Stimulated activated CD8-positive, alpha-beta memory T cell treated with anti-CD3 and anti-CD28 coated beads, Interleukin-7, amount 100 ng/mL, for 24 hours (primary cell): ENCODE measurements at regions not wholly inside any gene's neighbourhood (a gene's known extent, or its start where the extent isn't known, plus 50 kb on each side); places are given as distances from the start of the nearest gene placed in this dataset.

ENCODE experiments used
- DNase-seq: peaks from one replicate; pipeline ENCODE4 v3.0.0-alpha.2; 2020; ENCODE audit warnings: low read depth

DNA sequence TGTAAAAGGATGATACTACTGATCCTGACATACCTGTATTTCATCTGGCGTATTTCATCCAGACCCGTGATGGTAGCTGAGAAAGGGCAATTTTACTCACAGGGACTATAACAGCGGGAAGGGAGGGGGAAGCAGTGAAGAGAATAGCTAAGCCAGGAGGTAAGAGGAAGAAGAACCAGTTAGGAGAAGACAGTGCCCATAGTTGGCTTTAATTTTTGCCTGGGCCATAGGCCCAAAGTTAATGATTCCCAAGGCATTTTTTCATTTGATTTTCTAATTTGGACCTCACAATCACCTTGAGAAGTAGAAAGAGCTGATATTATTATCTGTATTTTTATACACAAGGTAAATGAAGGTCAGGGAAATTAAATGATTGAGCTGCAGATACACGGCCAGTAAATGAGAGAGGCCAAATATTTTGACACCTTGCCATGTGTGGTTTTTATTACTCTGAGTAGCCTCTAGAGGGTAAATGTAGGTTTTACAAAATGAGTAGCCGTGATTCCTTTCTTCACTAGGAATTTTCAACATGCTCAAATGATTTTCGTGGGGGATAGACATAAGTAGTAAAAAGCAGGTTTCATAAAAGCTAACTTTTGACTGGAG, 382.2 kb downstream of the FUT8 start:
- DNase-seq: no peak

GRCh38 chr14:65798216-65798615, 385.7 kb downstream of the FUT8 start:
- no peak for DNase-seq

- DNase-seq: no peak
These were observed 388.2 kb downstream of the FUT8 start for GRCh38 chr14:65800694-65801093.

- DNase-seq: no peak
These were observed 389.7 kb downstream of the FUT8 start for GRCh38 chr14:65802196-65802595.

DNA sequence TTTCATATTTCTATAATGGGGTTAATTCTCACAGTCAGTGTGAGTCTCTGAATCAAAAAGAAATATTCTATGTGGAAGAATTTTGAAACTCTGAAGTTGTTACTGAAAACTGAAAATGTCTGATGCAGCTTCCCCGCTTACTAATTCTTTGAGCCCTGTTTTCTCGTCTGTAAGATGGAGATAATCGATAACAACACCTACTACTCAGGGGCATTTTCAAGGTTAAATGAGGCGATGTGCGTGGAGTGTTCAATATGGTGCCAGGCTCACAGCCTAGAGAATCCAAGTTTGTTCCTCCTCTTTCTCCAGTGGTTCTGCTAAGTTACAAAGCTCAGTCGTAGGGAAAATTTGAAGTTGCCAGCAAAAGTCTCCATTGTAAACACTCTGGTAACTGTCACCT, 391.4 kb downstream of the FUT8 start:
- no peak for DNase-seq

- no peak for DNase-seq
These were observed 392.0 kb downstream of the FUT8 start for GRCh38 chr14:65804439-65805112.

- no peak for DNase-seq
These were observed 392.6 kb downstream of the FUT8 start for GRCh38 chr14:65805113-65805473.

DNA sequence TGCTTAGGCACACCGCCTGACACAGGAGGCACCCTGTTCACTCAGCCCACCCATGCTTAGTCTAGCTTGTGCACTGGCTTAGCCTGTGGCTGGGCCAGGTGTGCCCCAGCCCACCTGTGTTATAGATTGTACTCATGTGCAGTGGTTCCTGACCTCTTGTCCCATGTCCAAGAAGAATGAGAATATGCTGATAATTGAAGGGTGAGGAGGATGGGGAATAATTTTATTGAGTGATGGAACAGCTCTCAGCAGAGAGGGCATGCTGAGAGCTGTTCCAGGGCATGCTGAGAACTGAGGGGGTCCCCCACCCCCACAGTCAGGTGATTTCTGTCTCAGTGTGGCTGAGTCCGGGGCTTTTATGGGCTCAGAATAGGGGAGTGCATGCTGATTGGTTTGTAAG, 395.9 kb downstream of the FUT8 start:
- no peak for DNase-seq

- no peak for DNase-seq
These were observed 397.8 kb downstream of the FUT8 start for GRCh38 chr14:65810322-65810721.

- no peak for DNase-seq
These were observed 401.3 kb downstream of the FUT8 start for GRCh38 chr14:65813760-65814384.

DNA sequence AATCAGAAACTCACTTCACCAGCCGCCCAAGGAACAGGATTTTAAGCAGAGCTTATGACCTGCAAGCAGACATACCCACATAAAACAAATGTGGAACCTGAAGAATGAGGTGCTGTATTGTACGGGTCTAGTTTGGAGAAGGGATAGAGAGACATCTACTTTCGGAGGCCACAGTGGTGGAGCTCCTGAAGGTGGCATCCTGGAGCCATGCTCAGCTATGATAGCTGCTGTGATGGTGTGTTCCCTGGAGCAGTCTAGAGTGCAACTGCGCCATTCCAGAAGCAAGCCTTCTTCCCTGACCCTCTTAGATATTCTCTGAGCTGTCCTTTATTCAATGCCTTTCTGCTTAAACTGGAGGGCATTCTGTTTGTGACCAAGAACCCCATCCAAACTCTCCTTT, 402.6 kb downstream of the FUT8 start:
- no peak for DNase-seq

GRCh38 chr14:65817011-65817410, 404.5 kb downstream of the FUT8 start:
- no peak for DNase-seq

- no peak for DNase-seq
These were observed 407.0 kb downstream of the FUT8 start for GRCh38 chr14:65819569-65819968.

DNA sequence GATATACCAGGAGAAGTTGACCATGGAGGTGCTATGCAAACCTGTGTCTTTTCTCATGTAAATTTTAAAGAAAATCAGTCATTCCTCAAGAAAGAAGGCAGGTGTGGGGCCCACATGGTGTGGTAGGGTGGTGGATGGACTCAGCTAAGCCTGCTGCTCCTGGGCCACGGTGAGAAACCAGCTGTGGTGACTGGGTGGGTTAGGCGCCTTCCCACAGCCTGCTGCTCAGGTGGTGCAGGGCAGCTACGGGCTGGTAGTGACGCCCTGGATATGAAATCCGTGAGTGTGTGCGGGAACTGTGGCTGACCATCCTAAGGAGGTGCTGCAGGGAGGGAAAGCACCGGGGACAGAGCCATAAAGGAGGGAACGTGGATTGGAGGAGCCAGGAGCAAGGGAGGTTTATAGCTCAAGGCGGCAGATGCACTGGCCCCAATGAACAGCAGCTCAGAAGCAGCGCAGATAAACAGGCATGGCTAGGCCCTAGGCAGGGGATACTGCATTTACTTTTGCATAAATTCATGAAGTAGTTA, 408.8 kb downstream of the FUT8 start:
- DNase-seq: no peak

DNA sequence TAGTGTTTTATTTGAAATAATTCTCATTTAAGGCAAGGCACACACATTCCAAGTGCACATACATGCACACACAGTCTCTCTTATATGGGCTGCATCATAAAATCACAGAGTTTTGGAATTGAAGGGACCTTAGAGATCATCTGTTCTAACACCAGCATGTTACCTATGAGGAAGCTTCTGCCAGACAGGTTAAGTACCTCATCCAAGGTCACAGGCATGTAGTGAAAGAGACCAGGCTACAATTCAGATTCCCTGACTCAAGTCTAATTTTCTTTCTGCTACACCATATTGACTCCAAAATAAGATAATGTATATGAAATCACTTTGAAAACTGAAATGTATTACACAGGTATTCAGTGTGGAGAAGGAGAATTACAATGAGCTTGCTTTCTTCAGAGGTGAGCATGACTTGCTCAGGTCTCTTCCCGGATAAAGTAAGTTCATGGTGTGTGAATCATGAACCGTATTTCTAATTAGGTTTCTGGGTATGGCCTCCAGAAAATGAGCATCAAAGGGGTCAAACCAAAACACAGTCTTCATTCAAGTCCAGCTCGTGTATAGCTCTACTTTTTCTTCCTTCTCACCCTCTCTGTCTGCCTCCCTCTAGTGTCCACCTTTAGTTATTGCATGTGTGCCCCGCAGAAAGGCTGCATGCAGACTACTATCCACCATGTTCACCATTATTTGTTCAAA, 411.9 kb downstream of the FUT8 start:
- no peak for DNase-seq

- no peak for DNase-seq
These were observed 412.4 kb downstream of the FUT8 start for GRCh38 chr14:65824978-65825299.

DNA sequence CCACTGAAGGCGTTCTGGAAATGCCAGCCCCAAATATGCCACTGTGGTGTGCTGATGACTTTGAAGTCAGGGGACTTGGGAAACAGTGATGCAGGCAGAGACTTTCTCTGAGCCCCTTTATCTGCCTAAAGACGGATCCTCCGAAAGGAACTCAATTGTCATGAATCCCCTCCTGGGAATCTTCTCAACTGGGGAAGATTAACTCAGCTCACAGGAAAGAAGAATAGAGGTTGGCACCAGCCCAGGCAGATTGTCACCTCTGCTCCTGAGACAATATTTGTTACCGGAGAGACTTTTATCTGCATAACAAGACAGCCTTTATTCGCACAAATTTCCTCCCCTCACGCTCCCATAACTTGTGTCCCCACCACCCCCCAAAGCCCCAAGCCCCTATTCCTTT, 414.4 kb downstream of the FUT8 start:
- no peak for DNase-seq

DNA sequence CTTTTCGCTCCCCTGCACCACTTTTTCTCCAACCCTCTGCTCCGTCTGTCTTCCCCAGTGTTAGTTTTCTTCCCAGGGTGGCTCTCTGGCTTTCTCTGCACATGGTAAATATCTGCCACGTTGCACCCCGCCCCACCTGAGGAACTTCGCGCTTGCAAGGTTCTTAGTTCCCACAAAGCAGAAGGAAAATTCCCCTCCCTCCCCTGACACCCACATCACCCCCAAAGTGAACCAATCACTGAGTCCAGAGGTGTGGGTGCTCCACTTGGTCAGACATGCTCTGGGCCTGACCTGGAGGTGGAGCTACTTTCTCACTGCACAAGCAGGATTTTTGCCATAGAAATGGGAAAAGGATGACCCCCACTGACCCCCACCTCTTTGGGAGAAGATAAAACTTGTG, 415.0 kb downstream of the FUT8 start:
- no peak for DNase-seq

DNA sequence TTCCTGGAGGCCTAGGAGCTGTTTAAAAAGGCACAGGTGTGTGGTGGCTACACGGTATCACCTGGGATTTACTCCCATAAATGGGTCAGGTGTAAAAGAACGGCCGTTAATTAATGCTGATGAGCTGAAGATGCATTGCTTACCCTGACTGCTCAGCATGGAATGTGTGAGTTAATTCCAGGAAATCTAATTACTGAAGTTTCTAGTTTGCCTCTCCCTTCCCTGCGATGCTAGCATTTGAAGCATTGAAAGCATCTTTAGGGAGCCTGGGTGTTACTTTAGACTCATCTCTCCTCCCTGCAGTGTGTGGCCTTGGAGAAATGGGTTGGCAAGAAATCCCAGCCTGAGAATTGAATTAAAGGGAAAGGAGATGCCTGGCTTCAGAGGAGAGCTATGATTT, 415.9 kb downstream of the FUT8 start:
- no peak for DNase-seq

- no peak for DNase-seq
These were observed 420.1 kb downstream of the FUT8 start for GRCh38 chr14:65832431-65833266.

DNA sequence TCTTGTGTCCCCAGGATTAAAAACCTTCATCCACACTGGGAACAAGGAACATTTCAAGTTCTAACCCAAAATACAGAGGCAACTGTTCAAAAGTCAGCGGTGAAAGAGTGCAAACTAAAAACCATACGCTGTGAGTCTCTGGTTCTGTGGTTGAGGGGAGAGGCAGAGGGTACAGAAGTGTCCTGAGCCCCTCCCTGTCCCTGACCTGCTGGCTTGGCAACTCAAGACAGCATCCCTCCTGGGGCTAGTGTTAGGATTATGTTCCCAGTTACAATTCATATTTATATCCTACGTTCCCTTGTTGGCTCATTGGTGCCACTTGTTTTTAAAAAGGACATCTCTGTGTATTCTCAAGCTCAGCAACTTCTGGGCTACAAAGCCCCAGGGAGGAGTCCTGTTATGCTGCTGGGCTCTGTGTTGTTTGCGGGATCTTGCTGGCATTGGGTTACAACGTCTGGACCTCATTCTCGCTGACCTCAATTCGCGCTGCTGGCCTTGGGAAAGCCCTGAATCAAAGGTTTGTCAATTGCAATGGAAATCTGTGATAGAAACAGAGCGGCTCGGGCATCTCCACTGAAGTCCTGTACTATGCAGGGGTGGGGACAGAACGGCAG, 420.8 kb downstream of the FUT8 start:
- DNase-seq: no peak

DNA sequence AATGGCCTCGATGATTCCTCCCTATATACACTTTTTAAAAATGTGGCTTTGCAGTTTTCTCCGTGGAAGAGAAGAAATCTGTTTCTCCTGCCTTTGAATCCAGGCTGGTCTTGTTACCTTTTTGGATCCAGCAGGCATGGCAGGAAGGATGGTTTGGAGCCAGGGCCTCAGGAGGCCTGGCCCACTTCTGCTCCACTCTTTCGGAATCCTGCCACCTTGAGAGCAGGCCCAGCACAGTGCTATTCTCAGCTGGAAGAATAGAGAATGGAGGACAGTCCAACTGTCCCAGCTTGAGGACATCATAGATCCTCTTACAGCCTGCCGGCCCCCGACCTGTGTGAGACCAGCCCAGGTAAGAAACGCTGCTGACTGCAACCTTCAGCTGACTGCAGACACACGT, 421.5 kb downstream of the FUT8 start:
- DNase-seq: no peak
